Endometrial microvascular endothelial cells (primary cell): ENCODE measurements at regions not wholly inside any gene's neighbourhood (a gene's known extent, or its start where the extent isn't known, plus 50 kb on each side); places are given as distances from the start of the nearest gene placed in this dataset.
"Not testable (repeated sequence)": the region's sequence is repeated elsewhere in the genome, so short reads cannot be mapped to it uniquely, and the experiment has no call there.

Source experiments
- in situ Hi-C: cut with HindIII; loops from 2 replicates; pipeline ENCODE4 v1.10.0; 2017; ENCODE audit warnings: low sequenced_read_pairs, low pct_unique_long_range_greater_than_20kb; ENCODE audit errors: inconsistent ontology term

DNA sequence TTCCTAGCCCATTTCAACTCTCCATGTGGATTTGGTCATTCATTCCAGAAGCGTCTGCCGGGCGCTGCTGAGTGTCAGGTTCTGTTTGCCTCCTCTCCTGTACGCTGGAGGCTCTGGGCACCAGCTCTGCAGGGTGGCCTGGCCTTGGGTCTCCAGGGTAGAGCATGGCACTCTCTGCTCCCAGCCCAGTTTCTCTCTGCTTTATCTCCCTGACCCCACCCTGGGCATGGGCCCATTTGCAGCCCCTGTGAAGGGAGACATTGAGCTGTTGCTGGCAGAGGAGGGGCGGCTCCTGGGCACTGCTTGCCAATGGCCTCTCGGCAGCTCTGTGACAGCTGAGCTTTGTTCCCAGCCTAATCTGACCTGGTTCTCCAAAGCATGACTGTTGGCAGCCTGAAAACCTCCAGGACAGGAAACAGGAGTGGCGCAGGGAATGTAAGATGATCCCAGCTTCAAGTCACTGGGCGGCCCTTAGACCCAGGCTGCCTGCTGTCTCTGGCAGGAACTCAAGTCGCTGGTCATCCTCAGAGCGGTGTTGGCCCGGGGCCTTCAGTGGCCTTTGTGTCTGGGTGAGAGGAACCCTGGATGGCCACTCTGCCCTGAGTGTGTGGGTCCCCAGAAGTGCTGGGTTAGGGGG, 146.8 kb downstream of the SEC14L1 start:
- in situ Hi-C loops, result no loop called here

DNA sequence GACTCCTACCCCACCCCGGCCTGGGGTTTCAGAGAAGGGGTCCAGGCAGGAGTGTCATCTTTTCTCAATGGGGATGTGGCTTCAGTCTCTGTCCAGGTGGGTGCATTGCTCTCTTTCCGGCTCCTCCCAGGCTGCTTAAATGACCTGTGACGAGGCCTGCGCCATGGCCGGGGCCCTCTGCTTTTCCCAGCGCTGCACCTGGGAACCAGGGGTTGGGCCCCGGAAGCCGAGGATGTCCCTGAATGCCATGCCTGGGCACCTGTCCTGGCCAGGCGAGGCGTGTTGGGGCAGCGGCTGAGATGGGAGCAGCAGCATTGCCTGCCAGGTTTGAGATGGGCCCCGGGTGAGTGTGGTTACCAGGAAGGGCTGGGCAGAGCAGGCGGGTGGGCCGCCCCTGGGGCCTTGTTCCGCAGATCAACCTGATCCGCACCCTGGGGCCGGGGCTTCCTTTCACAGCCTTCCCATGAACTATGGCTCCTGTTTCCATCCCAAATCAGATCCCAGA, 147.4 kb downstream of the SEC14L1 start:
- in situ Hi-C loops, result no loop called here

DNA sequence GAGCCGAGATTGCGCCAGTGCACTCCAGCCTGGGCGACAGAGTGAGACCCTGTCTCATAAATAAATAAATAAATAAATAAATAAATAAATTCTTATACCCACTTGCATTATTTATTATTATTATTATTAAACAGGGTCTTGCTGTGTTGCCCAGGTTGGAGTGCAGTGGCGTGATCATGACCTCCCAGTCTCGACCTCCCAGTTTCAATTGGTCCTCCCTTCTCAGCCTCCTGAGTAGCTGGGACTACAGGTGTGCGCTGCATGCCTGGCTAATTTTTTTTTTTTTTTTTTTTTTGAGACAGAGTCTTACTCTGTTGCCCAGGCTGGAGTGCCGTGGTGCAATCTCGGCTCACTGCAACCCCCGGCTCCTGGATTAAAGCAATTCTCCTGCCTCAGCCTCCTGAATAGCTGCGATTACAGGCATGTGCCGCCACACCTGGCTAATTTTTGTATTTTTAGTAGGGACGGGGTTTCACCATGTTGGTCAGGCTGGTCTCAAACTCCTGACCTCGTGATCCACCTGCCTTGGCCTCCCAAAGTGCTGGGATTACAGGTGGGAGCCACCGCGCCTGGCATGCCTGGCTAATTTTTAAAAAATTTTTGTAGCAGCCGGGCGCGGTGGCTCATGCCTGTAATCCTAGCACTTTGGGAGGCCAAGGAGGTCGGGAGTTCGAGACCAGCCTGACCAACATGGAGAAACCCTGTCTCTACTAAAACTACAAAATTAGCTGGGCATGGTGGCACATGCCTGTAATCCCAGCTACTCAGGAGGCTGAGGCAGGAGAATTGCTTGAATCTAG, 150.2 kb downstream of the SEC14L1 start:
- in situ Hi-C loops, result not testable (repeated sequence)

DNA sequence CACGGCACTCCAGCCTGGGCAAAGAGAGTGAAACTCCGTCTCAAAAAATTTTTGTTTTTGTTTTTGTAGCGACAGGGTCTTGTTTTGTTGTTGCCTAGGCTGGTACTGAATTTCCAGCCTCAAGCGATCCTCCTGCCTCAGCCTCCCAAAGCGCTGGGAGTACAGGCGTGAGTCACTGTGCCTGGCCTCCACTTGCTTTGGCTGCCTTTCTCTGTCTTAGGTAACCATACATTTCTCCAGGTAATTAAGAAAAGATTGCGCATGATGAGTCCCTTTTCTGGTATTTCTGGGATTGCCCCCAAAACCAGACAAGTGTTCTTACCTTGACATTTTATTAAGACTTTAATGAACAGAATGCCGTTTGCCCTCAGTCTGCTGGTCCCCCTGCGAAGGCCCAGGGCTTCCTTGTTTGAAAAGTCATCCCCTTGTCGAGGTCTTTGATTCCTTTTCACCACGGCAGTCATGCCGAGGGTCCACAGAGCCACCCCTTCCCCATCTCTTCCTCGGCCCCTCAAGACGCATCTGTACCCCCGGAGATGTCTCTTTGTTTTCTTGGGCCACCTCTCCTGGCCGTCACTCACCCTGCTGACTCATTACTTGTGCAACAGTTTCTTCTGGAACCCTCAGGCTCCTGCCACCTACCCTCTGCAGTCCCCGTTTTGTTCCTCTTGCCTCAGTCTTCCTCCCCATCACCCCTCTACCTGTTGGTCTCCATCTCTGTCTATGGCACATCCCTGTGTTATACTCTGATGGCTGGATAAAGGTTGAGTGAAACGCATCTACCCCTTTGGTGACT, 151.0 kb downstream of the SEC14L1 start:
- in situ Hi-C loops, result no loop called here

DNA sequence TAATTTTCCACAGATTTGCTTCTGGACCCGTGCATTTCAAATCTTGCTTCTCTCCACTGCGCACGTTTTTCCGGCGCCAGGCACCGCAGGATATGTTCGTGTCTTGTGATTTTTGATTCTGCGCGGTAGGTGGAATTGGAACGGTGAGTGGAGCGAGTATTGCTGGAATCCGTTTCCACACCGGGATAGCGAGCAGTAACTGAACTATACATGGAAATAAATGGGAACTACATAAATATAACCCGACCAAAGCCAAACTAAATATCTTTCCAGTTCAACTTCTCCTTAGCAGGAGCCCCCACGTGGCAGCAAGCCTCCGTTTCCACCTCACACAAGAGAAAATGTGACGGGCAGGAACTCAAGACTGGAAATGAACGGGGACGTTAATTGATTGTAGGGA, 154.0 kb downstream of the SEC14L1 start:
- in situ Hi-C loops, result no loop called here

DNA sequence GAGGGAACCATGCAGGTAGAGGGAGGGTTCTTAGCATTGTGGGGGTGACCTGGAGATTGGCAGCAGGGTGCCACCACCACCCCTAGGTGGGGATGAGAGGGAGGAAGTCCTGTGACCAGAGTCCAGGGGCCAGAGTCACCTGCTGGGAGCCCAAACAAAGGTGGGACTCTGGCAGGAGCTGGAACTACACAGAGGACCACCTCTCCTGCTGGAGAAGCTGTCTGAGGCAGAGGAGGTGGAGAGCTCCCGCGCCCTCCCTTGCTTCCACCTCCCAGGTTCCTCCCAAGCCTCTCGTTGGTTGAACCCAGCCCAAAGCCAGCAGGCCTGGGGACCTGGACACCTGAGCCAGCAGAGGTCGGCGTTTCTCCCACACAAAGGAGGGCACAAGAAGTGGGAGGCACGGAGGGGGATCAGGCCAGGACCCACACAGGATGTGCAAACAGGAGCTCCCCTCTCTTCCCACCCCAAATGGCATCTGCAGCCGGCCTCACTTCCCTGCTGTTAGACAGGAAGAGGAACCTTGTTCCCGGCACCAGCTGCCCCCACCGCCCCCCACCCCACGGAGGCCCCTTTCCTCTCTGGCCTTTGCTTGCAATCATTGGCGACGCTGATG, 154.6 kb downstream of the SEC14L1 start:
- in situ Hi-C loops, result no loop called here

DNA sequence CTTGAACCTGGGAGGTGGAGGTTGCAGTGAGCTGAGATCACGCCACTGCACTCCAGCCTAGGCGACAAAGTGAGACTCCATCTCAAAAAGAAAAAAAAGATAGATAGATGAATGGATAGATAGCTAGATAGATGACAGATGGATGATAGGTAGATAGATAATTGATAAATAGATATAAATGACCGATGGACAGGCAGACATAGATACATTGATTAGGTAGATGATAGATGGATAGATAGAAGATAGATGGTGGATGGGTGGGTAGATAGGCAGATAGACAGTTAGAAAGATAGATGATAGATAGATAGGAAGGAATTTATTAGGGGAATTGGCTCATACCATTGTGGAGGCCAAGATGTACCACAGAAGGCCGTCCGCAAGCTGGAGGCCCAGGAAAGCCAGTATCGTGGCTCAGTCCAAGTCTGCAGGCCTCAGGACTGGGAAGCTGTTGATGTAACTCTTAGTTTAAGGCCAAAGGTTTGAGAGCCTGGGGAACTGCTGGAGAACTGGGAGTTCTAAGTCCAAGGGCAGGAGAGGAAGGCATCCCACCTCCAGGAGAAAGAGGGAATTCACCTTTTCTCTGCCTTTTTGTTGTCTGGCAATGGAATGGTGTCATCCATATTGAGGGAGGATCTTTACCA, 156.1 kb downstream of the SEC14L1 start:
- in situ Hi-C loops, result no loop called here

DNA sequence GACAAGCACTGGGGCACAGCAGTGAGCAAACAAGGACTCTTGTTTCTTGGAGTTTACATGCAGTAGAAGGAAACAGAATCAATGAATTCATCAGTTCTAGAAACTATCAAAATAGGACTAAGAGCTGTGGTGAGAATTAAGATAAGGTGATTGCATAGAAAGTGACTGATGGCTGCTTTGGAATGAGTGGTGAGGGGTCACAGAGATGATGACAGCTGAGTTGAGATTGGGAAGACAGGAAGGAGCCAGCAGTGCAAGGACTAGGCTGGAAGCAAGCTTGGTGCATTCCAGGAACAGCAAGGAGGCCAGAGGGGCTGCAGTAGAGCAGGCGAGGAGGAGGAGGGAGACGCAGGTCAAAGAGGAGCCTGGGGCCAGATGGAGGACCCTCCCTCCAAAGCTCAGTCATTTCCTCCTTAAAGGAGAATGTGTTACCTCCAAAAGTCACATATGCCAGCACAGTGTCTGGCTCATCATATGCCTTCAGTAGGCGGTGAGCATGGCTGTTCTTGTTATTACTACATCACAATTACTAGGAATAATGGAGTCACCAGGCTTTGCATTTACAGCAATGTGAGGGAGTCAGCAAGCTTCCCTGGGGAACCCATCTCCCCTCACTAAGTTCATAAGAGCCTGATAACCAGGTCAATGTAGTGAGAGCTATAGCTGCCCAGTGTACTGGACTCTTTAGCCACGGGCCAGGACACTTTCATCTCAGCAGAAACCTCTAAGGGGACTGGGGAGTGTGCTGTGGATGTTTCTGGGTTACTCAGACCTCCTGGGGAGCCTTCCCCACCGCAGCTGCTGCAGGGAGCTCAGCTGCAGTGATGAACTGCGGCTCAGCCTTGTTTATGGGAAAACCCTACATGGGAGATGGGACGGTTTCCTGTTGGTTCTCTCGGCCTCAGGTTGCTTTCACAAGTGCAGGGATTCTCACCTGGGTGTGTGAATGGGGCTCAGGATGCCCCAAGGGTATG, 157.2 kb downstream of the SEC14L1 start:
- in situ Hi-C loops, result no loop called here

DNA sequence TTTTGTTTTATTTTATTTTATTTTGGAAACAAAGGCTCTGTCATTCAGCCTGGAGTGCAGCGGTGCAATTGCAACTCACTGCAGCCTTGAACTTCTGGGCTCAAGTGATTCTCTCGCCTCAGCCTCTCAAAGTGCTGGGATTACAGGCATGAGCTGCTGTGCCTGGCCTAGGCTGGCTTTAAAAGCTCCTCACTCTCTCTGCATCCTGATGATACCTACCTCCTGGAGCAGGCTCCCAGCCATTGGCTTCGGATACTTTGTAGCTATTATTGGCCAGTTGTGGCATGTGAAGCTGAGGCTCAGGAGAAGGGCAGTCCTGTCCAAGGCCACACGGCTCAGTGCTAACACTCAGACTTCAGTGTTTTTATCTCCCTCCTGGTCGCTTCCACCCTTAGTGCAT, 158.0 kb downstream of the SEC14L1 start:
- in situ Hi-C loops, result no loop called here

DNA sequence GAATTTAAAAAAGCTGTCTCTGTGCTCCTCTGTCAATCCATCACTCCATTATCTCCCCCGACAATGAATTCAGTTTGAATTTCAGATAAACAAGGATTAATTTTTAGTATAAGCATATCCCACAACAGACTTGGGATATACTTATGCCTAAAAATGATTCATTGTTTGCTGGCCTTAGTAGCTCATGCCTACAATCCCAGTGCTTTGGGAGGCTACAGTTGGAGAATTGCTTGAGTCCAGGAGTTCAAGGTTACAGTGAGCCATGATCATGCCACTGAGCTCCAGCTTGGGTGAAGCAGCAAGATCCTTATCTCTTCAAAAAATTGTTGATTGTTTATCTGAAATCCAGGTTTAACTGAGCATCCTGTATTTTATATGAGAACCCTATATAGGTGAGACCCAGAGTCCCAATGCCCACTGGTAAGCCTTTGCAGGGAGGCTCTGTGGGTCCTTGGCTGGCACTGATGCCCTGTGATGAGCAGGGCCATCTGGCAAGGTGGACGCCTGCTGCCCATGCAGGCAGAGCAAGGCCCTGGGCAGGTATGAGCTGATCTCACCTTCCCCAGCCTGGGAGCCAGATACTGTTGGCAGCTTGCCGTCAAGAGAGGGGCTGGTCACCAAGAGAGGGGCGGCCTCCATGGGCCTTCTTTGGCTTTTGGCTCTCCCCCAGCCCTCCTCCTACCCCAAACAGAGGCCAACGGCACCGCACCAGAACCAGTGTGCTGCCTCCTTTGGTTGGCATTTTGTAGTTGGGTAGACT, 158.7 kb downstream of the SEC14L1 start:
- in situ Hi-C loops, result no loop called here

DNA sequence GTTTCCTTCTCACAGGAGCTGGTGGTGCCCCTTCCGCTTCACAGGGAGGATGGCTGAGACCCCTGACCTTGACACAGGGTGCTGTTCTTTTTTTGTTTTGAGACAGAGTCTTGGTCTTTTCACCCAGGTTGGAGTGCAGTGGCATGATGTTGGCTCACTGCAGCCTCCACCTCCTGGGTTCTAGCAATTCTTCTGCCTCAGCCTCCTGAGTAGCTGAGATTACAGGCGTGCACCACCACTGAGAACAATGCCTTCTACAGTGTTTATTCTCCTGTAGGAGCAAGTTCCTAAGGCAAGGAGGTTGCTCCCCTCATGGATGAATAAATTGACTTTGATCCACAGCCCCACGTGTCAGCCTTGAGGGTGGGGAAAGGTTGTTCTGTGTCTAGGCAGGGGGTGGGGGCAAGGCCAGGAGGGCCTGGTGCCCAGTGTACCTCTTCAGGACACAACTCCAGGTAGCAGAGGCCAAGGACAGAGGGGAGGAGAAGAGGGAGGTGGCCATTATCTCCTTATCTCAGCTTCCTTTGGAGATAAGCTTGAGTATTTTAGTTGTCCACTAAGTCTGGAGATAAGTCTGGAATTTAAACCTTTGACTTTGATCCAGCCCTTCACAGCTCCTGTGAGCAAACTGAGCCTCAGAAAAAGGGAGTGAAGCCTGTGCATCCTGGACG, 159.4 kb downstream of the SEC14L1 start:
- in situ Hi-C loops, result no loop called here

DNA sequence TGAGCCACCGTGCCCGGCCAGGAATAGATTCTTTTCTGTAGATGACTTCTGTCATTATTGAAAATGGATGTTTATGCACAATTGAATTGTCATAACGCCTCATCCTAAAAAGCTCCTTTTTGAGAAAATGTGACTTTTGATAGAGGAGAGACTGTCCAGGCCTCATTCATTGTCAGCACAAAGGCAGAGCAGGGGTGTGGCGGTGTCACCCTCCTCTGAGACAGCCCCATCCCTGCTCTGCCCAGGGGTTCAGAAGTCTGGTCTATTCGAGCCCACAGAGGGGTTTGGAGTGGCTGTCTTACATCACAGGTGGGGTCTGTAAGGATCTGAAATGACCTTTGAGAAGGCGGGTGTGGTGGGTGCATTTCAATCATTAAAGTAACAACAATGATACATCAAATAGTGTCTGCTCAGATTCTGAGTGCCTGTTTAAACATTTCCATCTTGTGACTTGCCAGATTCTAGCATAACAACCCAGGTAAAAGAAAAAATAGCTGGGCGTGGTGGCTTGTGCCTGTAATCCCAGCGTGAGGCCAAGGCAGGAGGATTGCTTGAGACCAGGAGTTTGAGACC, 161.0 kb downstream of the SEC14L1 start:
- in situ Hi-C loops, result no loop called here

DNA sequence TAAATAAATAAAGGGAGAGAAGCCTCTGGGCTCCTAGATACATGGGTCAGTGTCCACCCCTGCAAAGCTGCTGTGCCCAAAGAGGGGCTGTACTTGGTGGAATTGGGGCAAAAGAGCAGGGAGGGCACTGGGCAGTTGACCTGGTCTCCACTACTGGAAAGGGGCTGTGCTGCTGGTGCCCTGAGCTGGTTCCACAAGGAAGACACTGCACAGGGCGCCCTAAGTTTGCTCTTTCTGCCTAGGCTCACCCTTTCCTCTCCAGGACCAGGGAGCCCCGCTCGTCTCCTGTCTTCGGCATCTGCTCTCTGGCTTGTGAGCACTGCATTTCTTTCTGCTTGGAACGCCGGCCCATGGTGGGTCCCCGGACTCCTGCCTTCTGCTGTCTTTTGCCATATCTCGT, 161.9 kb downstream of the SEC14L1 start:
- in situ Hi-C loops, result no loop called here

DNA sequence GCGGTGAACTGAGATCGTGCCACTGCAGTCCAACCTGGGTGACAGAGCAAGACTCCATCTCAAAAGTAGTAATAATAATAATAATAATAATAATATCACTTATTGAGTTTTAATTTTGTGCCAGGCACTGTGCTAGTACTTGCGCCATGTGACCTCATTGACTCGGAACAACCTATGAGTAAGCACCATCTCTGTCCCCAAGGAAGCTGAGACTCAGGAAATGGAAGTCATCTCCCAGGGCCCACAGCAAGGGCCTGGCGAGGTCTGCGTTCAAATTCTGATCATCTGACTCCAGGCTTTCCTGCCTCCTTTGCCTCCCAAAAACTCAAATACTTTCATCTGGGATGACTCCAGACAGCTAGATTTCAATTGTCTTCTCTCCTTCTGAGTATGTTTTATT, 162.9 kb downstream of the SEC14L1 start:
- in situ Hi-C loops, result no loop called here

DNA sequence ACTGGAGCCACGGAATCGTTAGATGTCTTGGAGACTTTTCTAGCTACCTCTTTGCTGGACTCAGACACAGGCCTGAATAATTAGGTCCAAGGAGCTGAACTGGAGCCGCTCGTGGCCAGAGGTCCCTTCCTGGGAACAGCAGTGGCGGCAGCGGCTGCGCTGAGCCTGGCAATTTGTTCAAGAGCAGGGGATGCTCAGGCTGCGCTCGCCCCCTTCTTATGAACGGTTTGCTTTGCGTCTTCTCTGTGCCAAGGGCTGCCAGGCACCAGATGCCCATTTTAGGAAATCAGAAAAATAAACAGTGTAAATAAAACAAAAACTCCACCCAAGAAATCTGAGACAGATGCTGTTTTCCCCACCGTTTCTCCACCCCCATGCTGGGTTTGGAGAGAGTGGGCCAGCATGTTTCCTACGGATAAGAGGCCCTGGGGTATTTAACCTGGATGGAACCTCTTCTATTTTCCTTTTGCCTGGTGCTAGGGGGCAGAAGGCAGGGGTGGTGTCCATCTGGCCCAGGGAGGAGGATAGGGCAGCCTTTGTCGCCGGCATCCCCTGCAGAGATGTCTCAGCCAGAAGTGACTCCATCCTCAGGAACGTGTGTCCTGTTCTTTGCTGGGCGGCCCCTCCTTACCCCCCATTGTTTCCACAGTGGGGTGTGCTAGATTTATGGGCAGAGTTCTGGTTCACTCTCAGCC, 163.4 kb downstream of the SEC14L1 start:
- in situ Hi-C loops, result no loop called here
